ENCODE measurements at regions not wholly inside any gene's neighbourhood (a gene's known extent, or its start where the extent isn't known, plus 50 kb on each side); places are given as distances from the start of the nearest gene placed in this dataset.

DNA sequence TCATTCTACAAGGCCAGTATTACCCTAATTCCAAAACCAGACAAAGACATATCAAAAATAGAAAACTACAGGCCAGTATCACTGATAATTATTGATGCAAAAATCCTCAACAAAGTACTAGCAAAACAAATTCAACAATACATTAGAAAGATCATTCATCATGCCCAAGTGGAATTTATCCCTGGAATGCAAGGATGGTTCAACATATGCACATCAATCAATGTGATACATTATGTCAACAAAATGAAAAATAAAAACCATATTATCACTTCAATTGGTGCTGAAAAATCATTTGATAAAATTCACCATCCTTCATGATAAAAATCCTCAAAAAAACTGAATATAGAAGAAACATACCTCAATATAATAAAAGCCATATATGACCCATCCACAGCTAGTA, 115.2 kb upstream of the SLC27A6 start:
- H3K27me3 ChIP-seq (ENCODE audit: insufficient read depth): no peaks in the 10 kb centered on the region
- H3K9me3 Mint-ChIP-seq: peaks cover 30% of the 10 kb centered on the region; the same call in 2 of the 3 replicates
- ATAC-seq: no peak

GRCh38 chr5:128854931-128855330, 110.4 kb upstream of the SLC27A6 start:
- no peak overlapping the region for H3K4me3 ChIP-seq
- no peaks in the 10 kb centered on the region; the same call in 1 of the 2 replicates for H3K36me3 ChIP-seq (ENCODE audit: insufficient read depth)
- DNase-seq (ENCODE audit: low spot score) (no peak), ATAC-seq (no peak)
- peaks cover 11% of the 10 kb centered on the region for H3K36me3 Mint-ChIP-seq (ENCODE audit: low read depth)
- no peaks in the 10 kb centered on the region for H4K20me1 ChIP-seq (replicated peaks; ENCODE audit: insufficient read depth)
- H3K4me3 Mint-ChIP-seq: no peak overlapping the region
- no peaks in the 10 kb centered on the region for H3K27me3 ChIP-seq (ENCODE audit: insufficient read depth)
- no peak overlapping the region for H3K27ac Mint-ChIP-seq
- peaks cover 25% of the 10 kb centered on the region for H3K9me3 Mint-ChIP-seq
- H3F3A ChIP-seq (replicated peaks; ENCODE audit: low read depth): no peaks in the 10 kb centered on the region
- H3K4me2 ChIP-seq: no peak overlapping the region
- no peaks in the 10 kb centered on the region for H3K4me1 Mint-ChIP-seq
- no peak overlapping the region for H2AFZ ChIP-seq
- H3K27ac ChIP-seq (ENCODE audit: low read depth): no peak overlapping the region
- H3K79me2 ChIP-seq (replicated peaks; ENCODE audit: insufficient read depth): no peaks in the 10 kb centered on the region
- H3K9me2 ChIP-seq (ENCODE audit: insufficient read depth): peaks cover 10% of the 10 kb centered on the region
- peaks cover 3% of the 10 kb centered on the region for H3K27me3 Mint-ChIP-seq (ENCODE audit: insufficient read depth, low read depth, poor library complexity)
- H3K4me1 ChIP-seq (ENCODE audit: insufficient read depth): no peaks in the 10 kb centered on the region
- TF ChIP-seq, protein P1, sequence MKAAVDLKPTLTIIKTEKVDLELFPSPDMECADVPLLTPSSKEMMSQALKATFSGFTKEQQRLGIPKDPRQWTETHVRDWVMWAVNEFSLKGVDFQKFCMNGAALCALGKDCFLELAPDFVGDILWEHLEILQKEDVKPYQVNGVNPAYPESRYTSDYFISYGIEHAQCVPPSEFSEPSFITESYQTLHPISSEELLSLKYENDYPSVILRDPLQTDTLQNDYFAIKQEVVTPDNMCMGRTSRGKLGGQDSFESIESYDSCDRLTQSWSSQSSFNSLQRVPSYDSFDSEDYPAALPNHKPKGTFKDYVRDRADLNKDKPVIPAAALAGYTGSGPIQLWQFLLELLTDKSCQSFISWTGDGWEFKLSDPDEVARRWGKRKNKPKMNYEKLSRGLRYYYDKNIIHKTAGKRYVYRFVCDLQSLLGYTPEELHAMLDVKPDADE (IDR thresholded peaks at IDR 0.05): no peak
- no peak for TF ChIP-seq EZH2 (IDR thresholded peaks at IDR 0.05; ENCODE audit: low read depth, unreplicated experiment)
- TF ChIP-seq JUNB (IDR thresholded peaks at IDR 0.05; ENCODE audit: unreplicated experiment): no peak
- no peak for TF ChIP-seq REST (IDR thresholded peaks at IDR 0.05; ENCODE audit: unreplicated experiment)
- no peak for TF ChIP-seq ZNF462 (CRISPR knock-in tag; IDR thresholded peaks at IDR 0.05)
- TF ChIP-seq EZH2phosphoT487 (IDR thresholded peaks at IDR 0.05; ENCODE audit: unreplicated experiment): no peak
- no peak for TF ChIP-seq STAT1 (IDR thresholded peaks at IDR 0.05; ENCODE audit: unreplicated experiment)
- TF ChIP-seq CTCF (conservative IDR thresholded peaks at IDR 0.05; ENCODE audit: low read depth in 2 of 2): no peak

More for the DNA sequence above, 115.2 kb upstream of the SLC27A6 start:
- H2AFZ ChIP-seq: no peak overlapping the region
- no peak overlapping the region for H3K4me2 ChIP-seq
- DNase-seq (ENCODE audit: low spot score): no peak
- Mint-ChIP-seq H3K4me3 (no peak overlapping the region), H3K4me1 (no peaks in the 10 kb centered on the region), H3K27me3 (ENCODE audit: insufficient read depth, low read depth, poor library complexity) (peaks cover 2% of the 10 kb centered on the region), H3K36me3 (ENCODE audit: low read depth) (peaks cover 13% of the 10 kb centered on the region; the same call in 2 of the 3 replicates), H3K27ac (no peak overlapping the region)
- H3F3A ChIP-seq (replicated peaks; ENCODE audit: low read depth): no peaks in the 10 kb centered on the region
- H3K4me1 ChIP-seq (ENCODE audit: insufficient read depth): no peaks in the 10 kb centered on the region
- no peaks in the 10 kb centered on the region for H3K36me3 ChIP-seq (ENCODE audit: insufficient read depth)
- no peak overlapping the region for H3K4me3 ChIP-seq
- H3K9me2 ChIP-seq (ENCODE audit: insufficient read depth): no peaks in the 10 kb centered on the region
- H4K20me1 ChIP-seq (replicated peaks; ENCODE audit: insufficient read depth): no peaks in the 10 kb centered on the region
- no peak overlapping the region for H3K27ac ChIP-seq (ENCODE audit: low read depth)
- TF ChIP-seq ZNF114 (CRISPR knock-in tag; IDR thresholded peaks at IDR 0.05) (no peak), POLR2AphosphoS5 (IDR thresholded peaks at IDR 0.05; ENCODE audit: low read depth) (no peak), CREB1 (CRISPR knock-in tag; IDR thresholded peaks at IDR 0.05; ENCODE audit: low read depth) (no peak), ZNF331 (CRISPR knock-in tag; IDR thresholded peaks at IDR 0.05; ENCODE audit: low read depth) (no peak), JUNB (IDR thresholded peaks at IDR 0.05; ENCODE audit: unreplicated experiment) (no peak)
- H3K79me2 ChIP-seq (replicated peaks; ENCODE audit: insufficient read depth): no peaks in the 10 kb centered on the region

Data from GM23338 (cell line).